ENCODE measurements at regions not wholly inside any gene's neighbourhood (a gene's known extent, or its start where the extent isn't known, plus 50 kb on each side); places are given as distances from the start of the nearest gene placed in this dataset.

DNA sequence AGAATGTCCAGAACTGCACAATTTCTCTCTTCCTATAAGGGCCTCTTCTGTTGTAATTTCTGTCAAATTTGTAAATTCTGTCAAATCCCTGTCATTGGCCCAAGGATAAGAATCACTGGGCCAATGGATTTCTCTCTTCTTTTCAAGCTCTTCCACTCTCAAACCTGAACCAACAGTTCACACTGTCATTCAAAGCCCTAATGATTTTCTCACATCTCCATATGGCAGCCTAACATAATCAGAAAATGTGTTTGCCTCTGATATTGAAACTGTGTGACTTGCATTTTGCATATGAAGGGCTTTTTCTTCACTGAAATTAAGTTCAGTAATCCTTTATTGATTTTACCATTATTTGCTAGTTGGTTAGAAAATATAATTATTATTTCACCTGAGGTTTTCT is 1349.1 kb downstream of the FSTL5 start:
- TF ChIP-seq CTCF (IDR thresholded peaks at IDR 0.05) (no peak), USF2 (CRISPR knock-in tag; IDR thresholded peaks at IDR 0.05) (no peak), NR3C1 (CRISPR knock-in tag; conservative IDR thresholded peaks at IDR 0.05; ENCODE audit: low read depth) (no peak), GABPB1 (CRISPR knock-in tag; IDR thresholded peaks at IDR 0.05) (no peak), JUN (CRISPR knock-in tag; IDR thresholded peaks at IDR 0.05) (no peak), AFF4 (CRISPR knock-in tag; IDR thresholded peaks at IDR 0.05; ENCODE audit: borderline replicate concordance) (no peak), ZNF281 (CRISPR knock-in tag; IDR thresholded peaks at IDR 0.05) (no peak)
- TF ChIP-seq, protein P1, sequence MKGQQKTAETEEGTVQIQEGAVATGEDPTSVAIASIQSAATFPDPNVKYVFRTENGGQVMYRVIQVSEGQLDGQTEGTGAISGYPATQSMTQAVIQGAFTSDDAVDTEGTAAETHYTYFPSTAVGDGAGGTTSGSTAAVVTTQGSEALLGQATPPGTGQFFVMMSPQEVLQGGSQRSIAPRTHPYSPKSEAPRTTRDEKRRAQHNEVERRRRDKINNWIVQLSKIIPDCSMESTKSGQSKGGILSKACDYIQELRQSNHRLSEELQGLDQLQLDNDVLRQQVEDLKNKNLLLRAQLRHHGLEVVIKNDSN (CRISPR knock-in tag; IDR thresholded peaks at IDR 0.05), result no peak
- TF ChIP-seq, protein P2, sequence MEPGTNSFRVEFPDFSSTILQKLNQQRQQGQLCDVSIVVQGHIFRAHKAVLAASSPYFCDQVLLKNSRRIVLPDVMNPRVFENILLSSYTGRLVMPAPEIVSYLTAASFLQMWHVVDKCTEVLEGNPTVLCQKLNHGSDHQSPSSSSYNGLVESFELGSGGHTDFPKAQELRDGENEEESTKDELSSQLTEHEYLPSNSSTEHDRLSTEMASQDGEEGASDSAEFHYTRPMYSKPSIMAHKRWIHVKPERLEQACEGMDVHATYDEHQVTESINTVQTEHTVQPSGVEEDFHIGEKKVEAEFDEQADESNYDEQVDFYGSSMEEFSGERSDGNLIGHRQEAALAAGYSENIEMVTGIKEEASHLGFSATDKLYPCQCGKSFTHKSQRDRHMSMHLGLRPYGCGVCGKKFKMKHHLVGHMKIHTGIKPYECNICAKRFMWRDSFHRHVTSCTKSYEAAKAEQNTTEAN (CRISPR knock-in tag; IDR thresholded peaks at IDR 0.05), result no peak
- TF ChIP-seq, protein P3, sequence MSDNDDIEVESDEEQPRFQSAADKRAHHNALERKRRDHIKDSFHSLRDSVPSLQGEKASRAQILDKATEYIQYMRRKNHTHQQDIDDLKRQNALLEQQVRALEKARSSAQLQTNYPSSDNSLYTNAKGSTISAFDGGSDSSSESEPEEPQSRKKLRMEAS (CRISPR knock-in tag; IDR thresholded peaks at IDR 0.05), result no peak

Data from WTC11 (cell line).